Colon (tissue), 2 donors: ENCODE measurements at regions not wholly inside any gene's neighbourhood (a gene's known extent, or its start where the extent isn't known, plus 50 kb on each side); places are given as distances from the start of the nearest gene placed in this dataset.

Experiments used
- FAIRE-seq: peaks from 2 replicates; lab custom pipeline; 2012; peaks lifted over from hg19 to GRCh38; lab: Jason Lieb, UNC
- donor health status: control.
- donor health status: control.

DNA sequence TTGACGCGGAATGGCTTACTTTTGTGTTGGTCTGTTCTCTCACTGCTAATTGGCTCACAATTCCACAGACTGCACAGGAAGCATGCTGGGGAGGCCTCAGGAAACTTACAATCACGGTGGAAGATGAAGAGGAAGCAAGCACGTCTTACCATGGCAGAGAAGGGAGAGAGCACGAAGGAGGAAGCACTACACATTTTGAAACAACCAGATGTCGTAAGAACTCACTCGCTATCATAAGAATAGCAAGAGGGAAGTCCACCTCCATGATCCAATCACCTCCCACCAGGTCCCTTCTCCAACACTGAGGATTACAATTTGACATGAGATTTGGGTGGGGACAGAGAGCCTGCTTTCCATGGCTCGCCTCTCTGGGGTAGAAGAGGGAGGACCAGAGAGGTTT lies 106.2 kb downstream of the KCNF1 start:
- no peak for FAIRE-seq

DNA sequence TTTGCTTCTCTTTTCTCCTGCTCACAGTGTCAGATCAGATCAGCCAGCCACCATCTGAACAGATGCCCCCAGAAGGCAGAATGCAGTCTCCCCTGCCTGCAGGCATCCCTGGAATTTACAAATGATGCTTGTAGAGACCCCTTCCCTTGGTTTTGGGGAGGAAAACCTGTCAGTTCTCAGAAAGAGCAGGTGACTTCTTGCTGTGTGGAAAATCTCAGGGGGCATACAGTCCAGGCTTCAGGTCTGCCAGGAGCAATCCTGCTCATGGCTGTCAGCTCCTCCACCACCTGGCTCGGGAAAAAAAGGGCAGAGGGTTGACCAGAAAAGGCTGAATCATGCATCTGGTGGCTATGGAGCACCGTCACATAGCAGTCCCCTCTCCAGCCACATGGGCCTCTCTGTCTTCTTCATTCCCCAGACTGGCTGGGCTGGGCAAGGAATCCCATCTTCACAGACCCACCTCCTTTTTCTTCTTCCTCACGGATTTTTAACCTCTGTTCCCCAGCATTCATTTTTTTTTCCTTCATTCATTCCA lies 107.0 kb downstream of the KCNF1 start:
- FAIRE-seq, result no peak

DNA sequence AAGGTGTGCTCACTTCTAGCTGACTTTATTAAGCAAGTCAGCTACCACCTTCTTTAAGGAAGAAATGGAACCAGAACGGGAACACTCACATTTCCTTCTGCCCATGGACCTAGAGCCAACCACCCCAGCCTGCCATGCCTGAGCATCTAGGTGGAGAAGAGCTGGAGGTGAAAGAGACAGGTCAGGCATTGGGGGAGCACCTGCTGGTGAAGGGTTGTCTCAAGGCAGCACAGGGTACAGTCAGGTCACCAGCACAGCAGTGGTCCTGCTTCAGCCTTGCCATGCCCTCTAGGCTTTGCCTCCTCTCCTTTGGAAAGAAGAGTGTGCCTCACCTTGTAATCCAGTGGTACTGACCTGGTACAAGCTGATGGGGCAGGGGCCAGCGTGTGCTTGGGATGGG lies 107.9 kb downstream of the KCNF1 start:
- FAIRE-seq, result no peak

DNA sequence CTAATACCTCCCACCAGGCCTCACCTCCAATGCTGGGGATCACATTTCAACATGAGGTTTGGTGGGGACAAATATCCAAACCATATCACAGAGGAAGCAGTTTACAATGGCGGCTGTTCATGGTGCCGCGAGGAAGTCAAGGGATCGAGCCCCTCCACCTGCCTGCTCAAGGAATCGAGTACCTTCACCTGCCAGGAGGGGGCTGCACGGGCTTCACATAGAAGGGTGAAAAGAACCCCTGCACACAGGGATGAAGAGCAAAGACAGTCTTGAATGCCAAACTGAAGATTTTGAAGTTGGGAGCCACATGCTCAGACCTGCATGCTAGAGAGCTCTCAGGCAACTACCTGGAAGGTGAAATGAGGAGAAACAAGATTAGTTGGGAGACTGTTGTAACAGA lies 110.3 kb downstream of the KCNF1 start:
- FAIRE-seq, result no peak

DNA sequence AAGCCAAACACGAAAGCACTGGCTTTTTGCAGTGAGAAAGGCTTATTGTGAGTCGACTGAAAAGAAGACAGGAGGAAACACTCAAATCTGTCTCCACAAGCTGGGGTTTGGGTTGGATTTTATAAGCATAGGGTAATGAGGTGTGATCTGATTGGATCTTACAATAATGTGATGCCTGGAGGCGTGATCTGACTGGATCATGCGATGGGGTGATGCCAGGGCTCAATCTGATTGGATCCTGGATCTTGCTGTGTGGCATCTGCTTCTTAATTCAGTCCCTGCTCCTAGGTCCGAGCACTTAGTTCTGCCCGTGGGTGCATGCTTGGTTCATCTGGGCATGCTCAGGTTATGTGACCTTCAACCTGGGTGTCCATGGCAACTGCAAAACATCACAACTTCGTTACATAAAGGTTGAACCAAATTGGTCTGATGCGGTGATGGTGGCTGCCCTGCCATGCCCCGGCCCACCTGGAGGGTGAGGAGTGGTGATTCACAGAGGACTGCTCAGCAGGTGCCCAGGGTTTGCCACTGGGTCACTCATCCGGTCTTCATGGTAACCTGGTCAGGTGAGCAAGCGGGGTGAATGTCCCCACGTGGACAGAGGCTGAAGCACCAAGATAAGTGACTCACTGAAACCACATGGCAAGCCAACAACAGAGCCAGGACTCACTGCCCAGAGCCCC lies 111.0 kb downstream of the KCNF1 start:
- no peak for FAIRE-seq

DNA sequence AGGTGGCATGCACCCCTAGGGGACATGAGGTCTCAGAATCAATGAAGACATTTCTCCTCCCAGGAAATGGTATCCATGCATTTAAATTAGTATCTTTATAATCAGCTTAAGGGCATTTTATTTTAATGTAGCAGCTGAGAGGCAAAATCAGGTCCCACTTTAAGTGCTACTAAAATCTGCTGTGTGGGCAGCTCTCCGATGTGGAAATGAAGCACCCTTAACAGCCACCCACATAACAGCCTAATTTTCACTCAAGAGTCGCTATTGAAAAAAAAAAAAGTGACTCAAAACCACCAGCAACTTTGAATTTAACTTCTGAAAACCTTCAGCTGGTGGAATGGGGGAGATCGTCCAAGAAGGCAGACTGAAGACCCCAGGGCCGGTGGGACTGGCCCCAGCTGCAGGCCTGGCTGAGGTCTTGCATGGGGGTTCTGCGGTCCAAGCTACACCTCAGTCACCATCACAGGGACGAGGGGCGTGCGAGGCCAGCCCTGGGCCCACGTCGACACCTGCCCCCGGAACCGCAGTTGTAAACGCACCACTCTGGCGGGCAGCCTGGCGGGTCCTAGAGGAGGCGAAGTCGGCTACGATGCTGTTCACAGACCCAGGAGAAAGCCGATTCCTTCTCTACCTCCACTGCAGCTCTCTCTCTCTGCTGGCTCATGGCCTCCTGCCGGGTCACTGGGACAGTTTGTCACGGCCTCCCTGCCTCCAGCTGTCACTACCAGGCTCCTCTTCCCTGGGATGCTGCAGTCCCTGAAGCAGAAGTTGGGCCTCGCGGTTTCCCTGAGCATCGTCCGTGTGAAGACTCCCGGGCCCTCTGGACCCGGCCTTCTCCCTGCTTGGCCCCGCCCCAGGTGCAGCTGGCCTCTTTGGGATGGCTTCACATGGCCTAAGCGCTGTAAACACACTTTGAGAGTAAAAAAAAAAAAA lies 111.9 kb downstream of the KCNF1 start:
- no peak for FAIRE-seq

DNA sequence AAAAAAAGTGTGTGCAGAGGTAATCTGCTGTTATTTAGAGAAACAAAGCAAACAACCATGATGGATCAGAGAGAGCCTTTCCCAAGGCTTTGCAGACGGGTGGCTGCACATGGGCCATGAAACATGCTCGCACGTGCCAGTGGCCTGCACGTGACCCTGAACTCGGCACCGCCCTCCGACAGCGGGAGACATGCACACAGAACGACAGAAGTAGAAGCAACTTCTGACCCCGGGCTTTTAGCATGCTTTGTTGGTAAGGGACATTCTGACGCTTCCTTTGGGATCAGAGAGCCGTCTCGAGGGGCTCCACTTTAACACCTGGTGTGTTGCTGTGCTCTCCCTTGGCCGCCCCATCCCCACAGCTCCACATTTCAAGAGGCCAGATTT lies 112.5 kb downstream of the KCNF1 start:
- no peak for FAIRE-seq

DNA sequence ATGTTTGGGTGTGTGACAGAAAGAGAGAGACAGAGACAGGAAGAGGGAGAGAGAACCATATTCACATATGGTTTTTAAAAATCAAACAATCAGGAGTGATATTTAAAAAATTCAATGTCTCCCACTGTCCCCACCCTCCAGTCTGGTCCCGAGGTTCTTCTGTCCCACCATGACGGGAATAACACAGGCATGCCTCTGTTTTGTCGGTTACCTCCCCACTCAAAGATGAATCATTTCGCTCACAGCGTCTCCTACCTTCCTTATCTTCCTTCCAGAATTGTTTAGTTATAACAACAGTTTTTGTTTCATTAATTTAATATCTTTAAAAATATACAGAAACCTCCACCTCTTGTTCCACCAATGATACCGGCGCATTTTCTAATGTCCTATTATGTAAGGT lies 113.0 kb downstream of the KCNF1 start:
- FAIRE-seq, result no peak

DNA sequence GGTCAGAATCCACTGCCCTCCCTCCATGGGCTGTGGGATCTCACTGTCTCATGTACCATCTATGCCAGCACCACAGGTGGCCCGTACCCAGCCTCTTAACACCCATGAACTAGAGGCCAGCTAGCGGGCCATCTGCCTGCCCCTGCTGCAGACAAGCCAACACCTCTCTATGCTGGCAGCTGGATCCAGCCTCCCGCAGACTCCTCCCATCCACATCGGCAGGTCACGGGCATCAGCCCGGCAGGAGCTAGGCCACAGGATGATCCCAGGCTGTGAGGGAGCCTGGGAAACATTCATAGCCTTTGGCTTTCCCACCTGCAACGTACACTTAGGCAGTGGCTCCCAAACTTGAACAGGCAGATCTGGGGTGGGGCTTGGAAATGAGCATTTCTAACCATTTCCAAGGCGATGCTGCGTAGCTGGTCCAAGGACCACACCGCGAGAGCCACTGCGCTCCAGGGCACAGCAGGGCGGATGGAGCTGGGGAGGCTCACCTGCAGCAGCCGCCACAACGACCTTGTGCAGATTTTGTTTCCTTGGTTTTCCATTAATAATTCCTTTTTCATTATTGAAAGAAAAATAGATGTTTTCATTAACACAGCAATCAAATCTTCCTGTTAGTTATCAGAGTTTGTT lies 114.7 kb downstream of the KCNF1 start:
- no peak for FAIRE-seq

DNA sequence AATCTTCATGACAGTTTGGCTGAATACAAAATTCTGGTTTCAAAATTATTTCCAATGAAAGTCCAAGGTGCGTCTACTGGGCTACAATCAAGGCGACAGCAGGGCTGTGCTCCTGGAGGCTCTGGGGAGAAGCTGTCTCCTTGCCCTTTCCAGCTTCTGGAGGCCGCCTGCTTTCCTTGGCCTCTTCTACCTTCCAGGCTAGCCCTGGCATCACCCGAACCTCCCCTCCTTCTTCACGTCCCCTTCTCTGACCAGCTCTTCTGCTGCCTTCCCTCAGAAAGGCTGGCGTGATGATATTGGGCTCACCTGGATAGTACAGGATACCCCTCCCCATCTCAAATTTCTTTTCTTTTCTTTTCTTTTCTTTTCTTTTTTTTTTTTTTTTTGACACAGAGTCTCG lies 115.5 kb downstream of the KCNF1 start:
- no peak for FAIRE-seq

DNA sequence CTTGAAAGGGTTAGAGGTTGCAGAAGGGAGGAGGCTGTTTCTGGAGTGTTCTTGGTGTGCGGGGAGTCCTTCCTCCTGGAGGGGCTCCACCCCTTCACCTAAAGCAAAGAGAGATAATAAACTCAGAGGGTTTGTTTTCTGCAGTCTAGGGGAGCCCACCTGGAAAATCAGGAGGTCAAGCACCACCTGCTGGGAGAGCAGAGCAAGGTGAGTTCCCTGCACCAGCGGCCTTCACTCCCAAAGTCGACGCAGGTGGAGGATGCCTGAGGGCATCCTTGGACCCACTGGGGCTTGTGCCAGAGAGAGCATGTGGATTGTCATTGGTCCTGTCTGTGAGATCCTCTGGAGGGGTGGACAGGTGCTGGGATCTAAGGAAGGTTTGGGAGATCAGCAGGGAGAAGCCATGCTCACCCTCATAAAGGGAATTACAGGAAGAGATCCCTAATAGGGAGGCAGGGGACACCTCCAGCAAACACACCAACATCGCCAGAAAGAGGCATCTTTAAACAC lies 116.7 kb downstream of the KCNF1 start:
- FAIRE-seq, result no peak

DNA sequence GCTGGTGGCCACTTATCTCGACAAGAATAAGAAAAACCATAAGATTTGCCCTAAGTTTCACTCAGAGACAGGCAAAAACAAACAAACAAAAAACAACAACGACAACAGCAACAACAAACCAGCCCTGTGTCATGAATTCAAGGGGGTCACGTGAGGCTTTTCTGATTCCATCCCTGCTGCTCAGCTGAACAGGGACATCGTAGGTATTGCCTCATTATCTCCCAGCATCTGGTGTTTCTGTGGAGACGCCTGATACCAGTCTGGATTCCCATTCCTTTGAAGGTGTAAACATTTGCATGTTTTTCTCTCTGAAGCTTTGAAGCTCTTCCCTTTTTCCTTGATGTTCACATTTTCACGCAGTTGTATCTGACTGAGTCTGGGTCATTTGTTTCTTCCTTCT lies 117.4 kb downstream of the KCNF1 start:
- no peak for FAIRE-seq

DNA sequence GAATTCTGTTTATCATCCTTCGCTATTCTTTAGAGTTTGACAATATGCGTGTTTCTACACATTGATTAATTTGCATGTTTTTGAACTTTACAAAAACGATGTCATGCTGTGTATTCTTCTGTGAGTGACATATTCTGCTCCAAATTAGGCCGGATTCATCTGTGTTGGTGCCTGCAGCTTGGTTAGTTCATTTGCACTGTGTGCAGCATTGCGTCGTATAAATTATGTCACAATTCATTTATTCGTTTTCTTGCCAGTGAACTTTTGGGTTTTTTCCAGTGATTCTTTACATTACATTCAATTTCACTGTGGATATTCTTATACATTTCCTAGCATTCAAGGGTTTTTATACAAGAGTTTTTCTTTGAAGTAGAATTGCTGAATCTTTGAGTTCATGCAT lies 118.3 kb downstream of the KCNF1 start:
- no peak for FAIRE-seq

DNA sequence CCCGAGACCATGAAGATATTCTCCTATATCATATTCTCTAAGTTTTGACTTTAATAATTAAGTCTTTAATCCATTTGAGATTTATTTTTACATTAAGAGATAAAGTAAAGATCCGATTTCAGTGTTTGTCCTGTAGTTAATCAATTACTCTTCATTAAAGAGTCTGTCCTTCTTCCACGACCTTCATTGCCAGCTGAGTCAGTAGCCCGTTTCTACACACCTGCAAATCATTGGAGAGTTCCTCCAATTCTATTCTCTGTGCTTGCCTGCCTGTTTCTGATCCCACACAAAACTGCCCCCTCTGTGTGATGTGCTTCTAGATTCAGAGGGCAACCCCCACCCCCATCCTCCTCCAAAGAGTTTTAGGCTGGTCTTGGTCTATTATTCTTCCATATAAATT lies 119.2 kb downstream of the KCNF1 start:
- no peak for FAIRE-seq

DNA sequence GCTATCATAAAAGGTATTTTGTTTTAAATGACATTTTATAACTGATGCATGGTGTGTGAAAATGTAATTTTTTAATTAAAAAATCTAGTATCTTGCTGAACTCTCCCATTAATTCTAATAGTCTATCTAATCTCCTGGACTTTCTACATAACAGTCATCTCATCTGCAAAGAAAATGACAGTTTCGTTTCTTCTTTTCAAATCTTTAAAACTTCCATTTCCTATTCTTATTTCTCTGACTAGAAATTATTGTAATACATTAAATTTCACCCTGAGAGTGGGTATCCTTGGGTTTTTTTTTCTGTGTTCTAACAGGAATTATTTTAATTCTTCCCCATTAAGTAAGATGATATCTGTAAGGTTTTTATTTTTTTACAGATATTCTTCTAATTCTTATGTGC lies 120.1 kb downstream of the KCNF1 start:
- no peak for FAIRE-seq

DNA sequence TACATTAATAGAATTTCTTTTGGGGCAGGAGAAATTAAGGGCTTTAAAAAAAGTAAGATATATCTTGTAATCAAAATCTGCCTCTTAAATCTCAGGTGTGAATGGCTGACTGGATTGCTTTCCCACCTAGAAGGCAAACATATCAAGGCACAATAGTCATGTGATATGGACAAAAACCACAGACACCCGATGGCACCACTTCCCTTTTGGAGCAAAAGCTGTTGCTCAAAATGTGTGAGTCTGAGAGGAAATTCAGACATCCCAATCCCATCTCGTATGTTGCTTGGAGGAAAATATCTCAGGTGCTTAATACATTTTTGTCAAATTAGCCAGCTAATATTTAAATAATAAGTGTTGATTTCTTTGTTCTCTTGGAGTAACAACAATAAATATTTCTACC lies 120.7 kb downstream of the KCNF1 start:
- no peak for FAIRE-seq

DNA sequence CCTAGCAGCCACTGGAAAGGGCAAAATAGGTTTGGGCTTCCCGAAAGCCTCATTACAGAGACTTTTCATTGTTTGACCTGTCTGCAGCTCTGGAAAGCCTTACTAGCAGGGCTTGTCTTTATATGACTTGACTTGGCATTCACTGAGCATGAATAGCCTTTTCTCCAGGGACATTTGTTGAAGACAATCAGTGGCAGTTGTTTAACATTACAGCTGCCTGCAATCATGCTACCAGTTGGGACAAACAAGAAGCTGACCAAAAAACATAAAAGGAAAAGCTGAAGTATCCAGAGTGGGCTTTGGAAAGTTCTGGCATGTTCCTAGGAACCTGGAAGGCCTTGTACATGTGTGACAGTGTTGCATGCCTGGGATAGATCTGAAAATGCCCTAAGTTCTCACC lies 121.4 kb downstream of the KCNF1 start:
- no peak for FAIRE-seq

DNA sequence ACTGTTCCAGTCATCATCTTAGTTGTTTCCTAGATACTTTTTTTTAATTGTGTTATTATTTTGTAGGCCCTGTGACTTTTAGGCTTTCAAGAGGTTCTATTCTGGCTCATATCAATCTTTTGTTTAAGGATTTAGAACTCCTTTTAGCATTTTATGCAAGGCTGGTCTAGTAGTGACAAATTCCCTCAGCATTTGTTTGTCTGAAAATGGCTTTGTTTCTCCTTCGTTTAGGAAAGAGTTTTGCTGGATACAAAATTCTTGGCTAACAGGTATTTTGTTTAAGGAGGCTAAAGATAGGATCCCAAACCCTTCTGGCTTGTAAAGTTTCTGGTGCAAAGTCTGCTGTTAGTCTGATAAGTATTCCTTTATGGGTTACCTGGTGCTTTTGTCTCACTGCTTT lies 116.6 kb upstream of the SLC66A3 start:
- FAIRE-seq, result no peak

DNA sequence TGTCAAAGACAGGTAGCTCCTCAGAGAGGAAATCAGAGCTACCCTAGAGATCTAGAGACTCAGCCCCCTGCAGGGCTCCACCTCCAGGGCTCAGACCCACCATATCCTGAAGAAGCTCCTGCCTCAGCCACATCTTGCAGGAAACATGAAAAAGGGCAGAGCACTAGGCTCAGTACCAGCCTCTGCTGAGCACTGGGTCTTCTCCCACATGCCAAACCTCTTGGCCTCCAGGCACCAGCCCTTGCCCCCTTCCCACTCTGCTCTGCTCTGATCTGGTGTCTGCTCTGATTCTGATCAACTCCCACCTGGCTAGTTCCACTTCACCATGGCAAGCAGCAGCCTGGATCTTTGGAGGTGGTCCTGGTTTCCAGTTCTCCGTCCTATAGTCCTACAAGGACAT lies 114.3 kb upstream of the SLC66A3 start:
- no peak for FAIRE-seq

DNA sequence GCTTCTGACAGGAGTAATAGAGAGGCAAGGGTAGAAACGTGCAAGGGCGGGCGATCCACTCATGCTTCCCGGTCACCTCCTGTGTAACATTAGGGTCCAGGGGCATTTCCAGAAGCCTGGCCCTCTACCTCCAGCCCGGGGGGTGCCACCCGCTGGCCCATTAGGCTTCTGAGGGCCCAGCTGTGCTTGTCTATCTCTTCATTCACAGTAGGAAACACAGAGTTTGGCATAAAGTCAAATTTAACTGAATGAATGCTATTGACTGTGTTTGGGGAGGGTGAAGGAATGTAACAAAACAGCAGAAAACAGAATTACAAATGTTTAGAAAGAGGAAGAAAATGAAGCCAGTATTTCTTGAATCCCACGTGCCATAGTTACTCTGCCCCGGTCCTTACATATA lies 112.4 kb upstream of the SLC66A3 start:
- no peak for FAIRE-seq

DNA sequence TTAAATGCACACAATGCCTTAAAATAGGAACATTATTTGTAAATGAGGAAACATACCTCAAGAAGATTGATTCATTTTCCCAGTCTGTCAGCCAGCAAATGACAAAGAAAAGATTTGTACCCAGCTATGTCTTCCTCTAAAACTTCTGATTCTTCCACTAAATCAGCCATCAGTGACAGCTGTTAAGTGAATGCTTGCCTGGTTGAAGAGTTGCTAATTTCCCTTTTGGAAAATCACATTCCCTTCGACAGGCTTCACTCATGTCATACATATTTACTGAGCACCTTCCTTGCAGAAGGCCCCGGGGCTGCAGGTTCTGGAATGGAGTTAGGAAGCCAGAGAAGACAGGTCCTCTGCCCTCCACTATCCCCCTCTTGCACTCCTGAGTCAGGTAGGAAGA lies 112.0 kb upstream of the SLC66A3 start:
- no peak for FAIRE-seq

DNA sequence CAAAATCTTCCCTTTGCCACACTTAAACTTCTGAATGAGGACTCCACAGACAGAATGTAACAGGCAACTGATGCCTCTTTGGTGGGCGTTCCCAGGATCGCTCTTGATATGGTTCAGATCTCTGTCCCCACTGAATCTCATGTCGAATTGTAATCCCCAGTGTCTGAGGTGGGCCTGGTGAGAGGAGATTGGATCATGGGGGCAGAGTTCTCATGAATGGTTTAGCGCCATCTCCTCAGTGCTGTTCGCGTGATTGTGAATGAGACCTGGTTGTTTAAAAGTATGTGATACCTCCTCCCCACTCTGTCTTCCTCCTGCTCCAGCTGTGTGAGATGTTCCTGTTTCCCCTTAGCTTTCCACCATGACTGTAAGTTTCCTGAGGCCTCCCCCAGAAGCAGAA lies 111.1 kb upstream of the SLC66A3 start:
- no peak for FAIRE-seq

DNA sequence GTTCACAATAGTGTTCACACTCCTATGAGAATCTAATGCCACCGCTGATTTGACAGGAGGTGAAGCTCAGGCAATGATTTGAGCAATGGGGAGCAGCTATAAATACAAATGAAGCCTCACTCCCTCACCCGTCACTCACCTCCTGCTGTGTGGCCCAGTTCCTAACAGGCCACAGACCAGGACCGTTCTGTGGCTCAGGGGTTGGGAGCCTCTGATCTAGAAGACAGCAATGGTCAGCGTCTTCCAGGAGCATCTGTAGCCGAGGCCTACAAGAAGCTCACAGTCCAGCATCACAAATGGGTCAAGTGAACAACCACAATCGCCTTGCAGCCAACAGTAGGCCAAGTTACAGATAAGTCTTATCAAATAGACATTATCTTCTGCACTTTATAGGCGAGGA lies 110.0 kb upstream of the SLC66A3 start:
- no peak for FAIRE-seq
